ENCODE measurements at regions not wholly inside any gene's neighbourhood (a gene's known extent, or its start where the extent isn't known, plus 50 kb on each side); places are given as distances from the start of the nearest gene placed in this dataset.

- TF ChIP-seq CTCF (IDR thresholded peaks at IDR 0.05) = no peak
- no peak for TF ChIP-seq POLR2A (IDR thresholded peaks at IDR 0.05)
These were observed 270.8 kb upstream of the DCC start for GRCh38 chr18:52069201-52069600.

Data from body of pancreas (tissue), 4 donors.